SW480 (cell line): ENCODE measurements at regions not wholly inside any gene's neighbourhood (a gene's known extent, or its start where the extent isn't known, plus 50 kb on each side); places are given as distances from the start of the nearest gene placed in this dataset.
A peak's percentile ranks its signal among the peaks of the same experiment; 100 is the strongest.

Experiments used
- DNase-seq: peaks from one replicate; pipeline ENCODE4 v3.0.0-alpha.2; 2016; ENCODE audit warnings: low spot score

DNA sequence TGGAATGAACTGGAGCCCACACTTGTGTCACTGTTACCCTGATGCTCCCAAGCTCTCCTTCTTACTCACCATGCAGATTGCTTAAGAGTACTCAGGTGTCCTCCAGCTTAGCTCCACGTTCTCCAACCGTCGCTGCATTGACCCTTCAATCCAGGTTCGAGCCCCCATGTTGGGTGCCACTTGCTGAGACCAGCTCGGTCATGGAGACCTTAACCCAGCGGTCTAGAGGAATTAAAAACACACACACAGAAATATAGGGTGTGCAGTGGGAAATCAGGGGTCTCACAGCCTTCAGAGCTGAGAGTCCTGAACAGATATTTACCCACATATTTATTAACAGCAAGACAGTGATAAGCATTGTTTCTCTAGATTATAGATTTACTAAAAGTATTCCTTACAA is 229.1 kb upstream of the APCDD1 start:
- DNase-seq: no peak

DNA sequence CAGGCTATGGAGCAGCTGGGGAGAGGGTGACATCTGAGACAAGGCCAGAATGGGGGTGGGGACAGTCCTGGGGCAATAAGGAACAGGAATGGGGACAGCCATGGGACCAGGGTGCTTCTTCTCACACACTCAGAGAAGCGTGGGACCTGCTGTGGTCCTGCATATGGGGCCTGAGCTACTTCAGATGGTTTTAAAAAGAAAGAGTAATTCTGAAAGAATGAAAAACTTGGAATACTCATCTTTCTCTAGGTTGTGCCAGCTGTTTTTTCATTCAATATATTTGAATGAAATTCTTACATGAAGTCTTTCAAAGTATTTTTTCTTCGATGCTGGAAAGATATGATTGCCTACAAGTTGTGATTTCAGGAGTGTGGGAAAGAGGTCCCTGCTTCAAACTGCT is 227.5 kb upstream of the APCDD1 start:
- no peak for DNase-seq

DNA sequence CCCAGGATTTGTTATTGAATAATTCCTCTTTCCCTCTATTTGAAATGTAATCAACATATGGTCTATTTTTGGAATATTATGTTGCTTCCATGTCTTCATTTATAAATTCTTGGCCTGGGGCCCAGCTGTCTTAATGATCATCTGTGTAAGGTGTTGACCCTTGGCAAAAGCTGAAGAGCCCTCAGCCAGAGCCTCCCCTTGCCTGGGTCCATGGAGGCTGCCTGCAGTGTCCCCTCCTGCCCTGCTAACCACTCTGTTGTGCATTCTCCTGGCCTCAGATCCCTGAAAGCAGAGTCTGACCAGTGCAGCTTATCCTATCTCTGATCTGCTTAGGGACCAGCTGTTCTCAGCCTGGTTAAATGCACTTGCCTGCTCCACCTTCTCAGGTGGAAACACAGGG is 226.1 kb upstream of the APCDD1 start:
- no peak for DNase-seq

DNA sequence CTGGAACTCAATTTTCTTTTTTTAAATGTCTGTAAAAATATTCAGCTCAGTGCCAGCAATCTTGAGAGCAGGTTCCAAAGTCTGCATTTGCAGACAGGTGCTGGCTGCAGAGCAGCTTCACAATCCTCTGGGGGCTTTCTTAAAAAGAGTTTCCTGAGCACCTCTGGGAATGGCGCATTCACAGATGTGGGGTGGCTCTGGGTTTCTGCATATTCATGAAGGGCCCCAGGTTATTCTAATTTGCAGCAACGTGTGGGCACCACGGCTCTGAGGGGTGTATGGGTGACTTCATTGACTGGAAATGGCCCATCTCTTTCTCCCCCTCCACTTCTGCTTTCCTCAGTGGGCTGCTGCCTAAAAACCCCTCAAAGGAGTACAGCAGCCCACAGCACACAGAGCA is 225.0 kb upstream of the APCDD1 start:
- no peak for DNase-seq

DNA sequence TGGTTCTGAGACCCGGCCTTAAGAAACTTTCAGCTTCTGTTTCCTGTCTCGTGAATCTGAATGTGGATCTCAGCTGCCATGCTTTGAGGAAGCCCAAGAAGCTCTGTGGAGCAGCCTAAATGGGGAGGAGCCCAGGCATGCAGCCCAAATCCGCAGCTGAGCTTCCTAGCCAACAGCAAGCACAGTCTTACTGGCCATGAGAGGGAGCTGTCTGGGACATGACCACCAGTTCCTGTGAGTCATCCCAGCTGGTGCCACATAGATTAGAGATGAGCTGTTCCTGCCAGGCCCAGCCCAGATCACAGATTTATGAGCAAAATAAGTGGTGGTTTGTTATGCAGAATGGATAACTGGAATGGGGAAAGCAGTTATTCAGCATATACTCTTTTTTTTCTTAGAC is 224.4 kb upstream of the APCDD1 start:
- DNase-seq: peak; percentile 85

DNA sequence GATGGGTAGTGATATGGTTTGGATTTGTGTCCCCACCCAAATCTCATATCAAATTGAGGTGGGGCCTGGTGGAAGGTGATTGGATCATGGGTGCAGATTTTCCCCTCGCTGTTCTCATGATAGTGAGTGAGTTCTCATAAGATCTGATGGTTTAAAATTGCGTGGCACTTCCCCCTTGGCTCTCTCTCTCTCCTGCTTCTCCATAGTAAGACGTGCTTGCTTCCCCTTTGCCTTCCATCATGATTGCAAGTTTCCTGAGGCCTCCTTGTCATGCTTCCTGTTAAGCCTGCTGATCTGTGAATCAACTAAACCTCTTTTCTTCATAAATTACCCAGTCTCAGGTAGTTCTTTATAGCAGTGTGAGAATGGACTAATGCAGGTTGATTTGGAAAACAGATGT is 223.2 kb upstream of the APCDD1 start:
- DNase-seq: no peak

DNA sequence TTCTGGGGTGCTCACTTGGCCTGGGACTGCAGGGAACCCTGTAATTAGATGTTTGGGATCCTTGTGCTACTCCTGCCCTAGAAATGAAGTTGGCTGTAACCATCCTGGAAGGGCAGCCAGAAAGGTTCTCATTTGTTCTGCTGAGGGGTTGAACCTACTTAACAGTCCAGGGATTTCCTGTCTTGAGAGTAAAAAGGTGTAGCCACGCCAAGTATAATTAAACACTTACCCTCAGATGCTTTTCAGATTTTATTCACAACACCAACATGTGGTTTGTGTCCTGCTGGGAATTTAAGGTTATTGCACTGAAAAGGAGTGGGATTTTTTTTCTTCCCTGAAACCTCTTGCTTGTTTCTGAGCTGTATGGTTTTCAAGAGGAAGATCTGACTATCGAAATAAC is 222.4 kb upstream of the APCDD1 start:
- no peak for DNase-seq

DNA sequence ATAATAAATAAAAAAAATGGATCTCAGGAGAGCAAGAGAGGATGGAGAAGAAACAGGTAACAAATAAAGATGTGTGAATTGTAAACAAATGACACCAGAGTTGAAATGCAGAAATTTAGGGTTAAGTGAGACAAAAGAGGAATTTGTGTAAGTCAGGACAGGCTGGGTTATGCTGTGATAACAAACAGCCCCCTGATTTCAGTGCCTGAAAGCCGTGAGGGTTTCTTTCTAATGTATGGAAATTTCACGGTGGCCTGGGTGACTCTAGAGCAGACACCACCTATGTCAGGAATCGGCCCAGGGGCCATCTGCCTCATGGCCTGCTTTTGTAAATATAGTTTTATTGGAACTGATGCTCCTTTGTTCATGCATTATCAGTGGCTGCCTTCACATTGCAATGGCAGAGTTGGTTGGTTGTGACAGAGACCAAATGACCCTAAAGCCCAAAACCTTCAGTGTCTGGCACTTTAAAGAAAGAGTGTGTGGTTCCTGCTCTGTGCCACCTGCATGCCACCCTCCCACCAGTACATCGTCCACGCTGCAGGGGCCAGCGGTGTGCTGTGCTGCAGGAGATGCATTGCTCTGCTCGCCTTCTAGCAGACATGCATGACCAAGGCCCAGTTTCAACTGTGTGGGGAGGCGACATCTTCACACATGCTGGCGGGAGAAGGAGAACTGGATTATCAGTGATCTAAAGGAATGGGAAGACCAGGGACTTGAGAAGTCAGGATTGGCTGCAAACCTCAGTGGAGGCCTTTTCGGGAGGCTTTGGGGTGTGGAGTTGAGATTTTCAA is 221.2 kb upstream of the APCDD1 start:
- no peak for DNase-seq

DNA sequence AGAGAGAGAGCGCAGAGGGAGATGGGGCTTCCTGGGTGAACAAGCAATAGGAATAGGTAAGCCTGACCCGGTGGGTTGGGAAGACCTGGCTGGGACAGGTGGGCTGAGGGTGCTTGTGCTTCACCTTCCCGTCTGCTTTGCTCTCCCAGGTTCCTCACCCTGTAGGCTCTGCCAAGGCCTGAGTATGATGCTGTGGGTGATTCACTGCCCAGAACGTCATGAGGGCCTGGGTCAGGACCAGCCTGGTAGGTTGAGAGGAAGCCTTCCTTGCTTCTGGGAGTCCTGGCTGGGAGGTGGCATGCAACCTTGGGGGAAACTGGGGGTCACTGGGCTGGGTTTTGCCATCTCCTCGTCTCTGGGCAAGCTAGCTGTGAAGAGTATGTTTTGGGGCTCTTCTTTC is 220.2 kb upstream of the APCDD1 start:
- DNase-seq: no peak

DNA sequence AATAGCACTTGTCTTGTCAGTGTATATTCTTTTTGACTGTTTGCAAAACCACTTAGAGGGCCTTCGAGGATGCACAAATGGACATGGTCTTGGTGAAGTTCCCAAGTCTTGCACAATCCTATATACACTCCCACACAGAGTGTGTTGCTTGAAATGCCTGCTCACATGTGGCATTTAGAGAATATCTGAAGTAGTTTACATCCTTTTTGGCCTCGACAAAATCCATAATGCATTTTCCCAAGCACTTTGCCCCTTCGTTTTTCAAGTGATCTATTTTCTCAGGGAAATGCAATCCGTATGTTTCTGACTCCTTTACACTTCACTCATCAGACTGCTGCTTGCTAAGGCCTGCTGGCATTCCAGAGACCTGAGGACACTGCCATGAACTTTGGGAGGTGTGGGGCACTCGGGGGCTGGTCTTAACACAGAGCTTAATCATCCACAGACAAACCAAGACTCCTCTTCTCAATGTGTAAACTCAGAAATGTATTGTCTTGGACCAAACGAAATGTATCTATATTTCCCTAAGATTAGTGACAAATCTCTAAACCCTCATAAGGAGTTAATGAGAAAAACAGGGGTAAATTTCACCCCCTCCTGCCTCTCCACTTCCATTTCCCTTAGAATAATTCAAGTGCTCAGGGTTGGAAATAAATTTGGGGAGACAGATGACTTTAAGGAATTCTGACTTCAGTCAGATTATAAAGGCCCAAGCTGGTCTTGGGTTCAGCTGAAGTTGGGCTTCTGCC is 219.3 kb upstream of the APCDD1 start:
- no peak for DNase-seq

DNA sequence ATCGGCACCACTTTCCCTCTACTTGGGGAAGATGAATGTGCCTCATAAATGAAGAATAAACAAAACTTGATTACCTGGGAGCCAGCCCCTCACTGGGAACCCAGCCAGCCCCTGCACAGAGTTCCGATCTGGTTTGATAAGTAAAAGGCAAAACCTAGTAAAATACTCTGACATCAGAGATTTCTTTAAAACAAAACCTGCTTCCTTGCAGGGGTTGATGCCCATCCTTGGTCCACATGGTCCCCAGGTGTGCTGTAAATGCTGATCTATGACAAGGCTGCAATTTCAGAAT is 218.8 kb upstream of the APCDD1 start:
- DNase-seq: no peak

DNA sequence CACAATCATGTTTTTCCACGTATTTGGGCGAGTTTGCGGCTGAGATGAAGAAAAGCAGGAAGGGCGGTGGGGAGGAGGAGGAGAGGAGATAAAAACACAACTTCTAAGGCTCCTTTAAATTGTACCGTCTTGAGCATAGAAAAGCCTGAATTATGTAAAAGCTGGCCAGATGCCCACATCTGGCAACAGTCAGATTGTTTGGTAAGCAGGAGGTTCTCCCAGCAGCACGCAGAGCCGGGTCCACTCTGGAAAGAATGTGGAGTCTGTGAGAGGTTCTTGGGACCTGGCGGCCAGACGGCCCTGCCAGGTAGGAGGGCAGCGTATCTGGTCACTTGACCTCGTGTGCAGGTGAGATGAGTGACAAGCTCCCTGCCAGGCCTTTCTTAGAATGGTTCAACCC is 215.3 kb upstream of the APCDD1 start:
- DNase-seq: no peak

DNA sequence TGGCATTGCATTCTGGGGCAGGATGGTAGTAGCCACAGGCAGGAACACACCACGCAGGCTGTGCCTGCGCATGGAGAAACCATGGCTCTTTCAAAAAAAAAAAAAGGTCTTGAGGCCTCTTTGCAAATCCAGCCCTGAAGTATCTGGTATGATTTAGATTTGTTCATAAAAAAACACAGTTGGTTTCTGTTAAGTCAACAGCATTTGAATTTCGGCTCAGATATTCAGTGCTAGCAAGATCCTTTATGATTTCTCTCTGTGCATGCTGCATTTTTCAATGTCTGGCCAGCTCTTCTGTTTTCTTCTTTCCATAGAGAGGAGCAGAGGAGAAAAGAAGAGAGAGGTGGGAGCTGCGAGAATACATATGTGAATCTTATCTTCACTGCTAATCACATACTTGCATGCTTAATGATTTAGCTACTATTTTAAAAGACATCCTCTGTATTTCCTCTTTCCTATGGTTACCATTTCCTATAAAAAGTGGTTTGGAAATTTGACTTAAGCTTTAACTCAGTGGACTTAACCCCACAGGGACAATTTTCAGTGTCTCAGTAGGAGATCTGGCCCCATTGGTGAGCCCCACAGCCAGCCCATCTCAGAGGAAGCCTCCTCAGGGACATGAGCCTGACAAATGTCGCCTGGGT is 214.3 kb upstream of the APCDD1 start:
- no peak for DNase-seq

DNA sequence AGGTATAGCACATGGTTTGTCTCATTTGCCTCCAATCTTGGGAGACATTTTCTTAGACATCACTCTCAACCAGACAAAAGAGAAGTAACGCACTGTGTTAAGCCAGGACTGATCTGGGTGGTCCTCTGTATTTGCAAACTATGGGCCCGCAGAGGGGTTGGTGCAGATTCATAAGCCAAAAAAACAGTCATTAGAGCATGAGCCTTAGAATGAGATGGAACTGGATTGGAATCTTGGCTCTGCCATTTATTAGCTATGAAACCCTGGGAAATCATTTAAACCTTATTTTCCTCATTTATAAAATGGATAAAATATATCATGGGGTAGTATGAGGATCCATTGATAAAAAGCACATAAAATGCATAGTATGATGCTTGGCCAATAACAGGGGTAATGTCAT is 213.5 kb upstream of the APCDD1 start:
- no peak for DNase-seq

DNA sequence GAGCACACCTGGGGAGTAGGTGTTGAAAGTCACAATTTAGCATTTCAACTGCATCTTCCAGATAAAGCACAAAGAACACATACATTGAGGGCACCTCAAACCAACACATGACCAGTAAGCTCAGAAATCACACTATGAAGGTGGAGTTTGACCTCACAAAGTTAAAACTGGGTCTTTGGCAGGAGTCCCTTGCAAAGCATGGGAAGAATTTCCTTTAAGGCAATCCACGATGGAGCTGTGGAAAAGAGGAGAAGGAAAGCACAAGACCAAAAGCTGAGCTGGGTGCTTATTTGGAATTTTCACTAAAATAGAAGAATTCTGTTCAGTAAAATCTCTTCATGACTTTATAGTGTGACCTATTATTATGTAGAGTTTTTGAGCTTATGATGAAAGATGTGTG is 212.9 kb upstream of the APCDD1 start:
- no peak for DNase-seq

DNA sequence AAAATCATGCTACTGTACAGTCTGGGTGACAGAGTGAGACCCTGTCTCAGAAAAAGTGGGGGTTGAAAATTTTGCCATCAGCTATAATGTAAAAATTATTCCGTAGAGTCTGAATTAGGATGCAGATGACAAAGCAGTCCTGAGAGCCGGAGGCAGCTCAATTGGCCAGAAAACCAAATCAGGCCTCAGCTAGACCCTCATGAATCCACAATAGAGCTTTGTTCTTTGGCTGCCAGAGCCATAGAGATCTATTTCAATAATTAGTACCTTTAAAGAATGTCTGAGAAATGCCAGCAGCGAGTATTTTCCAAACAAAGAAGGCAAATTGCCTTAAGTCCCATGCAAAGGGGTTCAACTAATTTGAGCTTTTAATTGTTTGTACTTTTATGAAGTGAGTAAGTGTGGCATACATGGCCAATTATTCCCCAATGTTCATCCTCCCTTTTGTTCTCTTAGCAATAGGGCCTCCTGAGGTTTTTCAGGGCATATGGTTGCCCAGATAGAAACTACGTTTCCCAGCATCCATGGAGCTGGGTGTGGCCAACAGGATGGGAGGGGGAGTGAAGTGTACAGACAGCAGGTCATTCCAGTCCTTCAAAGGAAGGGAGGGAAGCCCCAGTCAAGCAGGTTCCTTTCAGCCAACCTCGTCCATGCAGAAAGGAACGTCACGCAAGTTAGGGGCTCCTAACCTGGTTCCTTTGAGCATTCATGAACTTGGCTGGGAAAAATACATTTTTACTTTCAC is 211.3 kb upstream of the APCDD1 start:
- no peak for DNase-seq

DNA sequence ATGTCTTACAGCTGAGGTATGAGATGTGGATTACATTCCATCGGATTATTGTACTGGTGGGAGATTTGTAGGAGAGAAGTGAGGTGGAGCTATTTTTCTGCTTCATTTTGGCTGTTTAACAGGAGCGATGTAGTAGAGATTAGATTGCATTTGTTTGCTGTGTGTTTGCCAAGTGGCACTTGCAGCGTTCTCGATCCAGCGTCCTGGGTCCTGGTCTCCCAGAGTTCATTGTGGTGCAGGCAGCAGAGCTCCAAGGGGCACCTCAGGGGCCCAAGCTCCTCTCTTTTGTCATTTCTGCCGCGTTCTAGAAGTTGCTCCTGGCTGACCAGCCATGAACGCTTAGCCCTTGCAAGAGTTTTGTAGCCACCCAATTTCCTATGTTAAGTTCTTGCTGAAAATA is 210.1 kb upstream of the APCDD1 start:
- DNase-seq: no peak

DNA sequence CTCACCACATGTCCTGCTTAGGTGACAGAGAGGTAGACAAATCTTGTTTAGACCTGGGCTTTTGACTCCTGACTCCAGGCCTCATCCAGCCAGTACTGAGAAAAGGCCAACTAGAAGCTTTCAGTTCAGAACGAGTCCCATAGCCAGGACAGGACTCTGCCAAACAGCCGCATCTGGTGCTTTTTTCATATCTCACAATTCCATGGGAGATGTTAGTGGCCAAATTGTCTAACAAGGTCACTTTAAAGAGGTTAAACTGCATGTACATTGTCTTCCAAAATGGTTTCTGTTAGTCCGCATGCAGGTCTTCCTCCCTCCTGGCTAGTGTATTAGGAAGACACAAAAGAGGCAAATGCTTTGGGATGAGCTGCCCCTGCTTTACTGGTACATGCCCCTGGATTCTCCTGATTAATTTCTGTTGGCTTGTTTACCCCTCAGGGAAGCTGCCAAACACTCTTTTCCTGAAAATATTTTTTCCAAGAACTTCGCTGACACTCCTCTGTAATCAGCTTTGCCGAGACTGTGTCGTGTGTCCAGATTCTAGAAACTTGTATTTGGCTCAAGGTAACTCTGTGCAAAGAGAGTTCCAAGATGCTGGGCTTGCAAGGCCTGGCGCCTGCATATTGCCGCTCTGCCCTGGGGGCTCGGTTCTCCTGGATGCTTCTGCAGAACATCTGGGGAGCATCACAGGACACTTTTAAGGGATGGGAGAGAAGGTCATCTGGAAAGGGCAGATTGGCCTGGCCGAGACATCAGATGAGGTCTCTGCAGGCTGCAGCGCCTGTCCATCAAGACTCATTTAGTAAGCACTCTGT is 209.2 kb upstream of the APCDD1 start:
- no peak for DNase-seq

DNA sequence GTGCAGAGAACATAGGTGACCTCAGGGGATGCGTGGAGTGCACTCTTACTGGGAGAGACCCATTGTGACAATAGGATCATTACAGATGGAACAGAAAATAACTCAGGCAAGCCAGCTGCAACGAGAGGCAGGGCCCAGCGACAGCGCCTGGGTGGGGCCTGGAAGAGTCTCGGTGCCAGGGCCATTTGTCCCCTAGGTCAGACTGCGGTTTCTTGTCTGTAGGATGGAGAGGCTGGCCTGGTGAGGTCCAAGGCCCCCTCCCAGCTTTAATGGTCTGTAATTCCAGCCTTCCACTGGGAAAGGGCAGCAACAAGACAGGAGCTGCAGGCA is 208.6 kb upstream of the APCDD1 start:
- DNase-seq: no peak

DNA sequence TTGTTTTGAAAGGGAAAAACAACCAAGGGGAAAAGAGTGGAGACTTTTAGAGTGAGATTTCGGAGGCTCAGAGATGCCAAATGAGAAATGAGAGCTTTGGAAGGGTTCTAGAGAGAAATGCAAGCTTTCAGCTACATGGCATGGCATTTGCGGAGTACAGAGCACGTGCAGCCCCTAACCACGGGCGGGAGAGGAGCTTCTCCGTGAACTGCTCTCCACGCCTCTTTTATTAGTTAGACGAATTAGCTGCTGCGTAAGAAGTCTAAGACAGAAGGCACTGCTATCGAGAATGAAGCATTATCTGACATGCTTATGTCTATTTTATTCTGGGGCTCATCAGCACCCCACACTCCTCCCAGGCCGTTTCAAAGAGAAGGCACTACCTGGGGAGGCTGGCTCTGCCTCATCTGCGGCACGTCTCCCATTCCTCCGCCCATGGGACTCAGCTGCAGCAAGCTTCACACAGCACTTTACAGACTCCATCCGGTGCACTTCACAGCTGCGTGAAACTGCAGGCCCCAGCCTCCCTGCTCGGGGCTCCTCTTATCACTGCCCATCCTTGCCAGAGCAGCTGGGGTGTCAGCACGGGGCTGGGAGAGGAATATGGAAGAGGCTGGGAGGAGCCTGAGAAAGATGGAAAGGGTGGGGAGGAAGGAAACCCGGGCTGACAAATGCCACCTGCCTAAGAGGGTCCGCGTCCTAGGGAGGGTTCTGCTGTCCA is 207.3 kb upstream of the APCDD1 start:
- no peak for DNase-seq

DNA sequence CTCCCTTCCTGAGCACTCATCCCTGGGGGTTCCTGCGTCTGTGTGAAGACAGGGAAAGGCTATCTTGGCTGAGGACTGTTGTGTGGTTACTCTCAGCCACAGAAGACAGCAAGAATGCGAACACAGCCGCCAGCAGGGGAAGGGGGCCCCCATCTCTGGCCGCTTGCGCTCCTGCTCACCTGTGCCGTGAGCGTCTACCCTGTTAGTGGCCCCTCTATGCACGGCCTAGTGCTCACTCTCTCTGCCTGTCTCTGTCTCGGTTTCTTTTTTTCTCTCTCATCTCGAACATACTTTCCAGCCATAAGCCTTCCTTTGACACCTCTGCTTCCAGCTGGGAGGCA is 206.7 kb upstream of the APCDD1 start:
- DNase-seq: no peak

DNA sequence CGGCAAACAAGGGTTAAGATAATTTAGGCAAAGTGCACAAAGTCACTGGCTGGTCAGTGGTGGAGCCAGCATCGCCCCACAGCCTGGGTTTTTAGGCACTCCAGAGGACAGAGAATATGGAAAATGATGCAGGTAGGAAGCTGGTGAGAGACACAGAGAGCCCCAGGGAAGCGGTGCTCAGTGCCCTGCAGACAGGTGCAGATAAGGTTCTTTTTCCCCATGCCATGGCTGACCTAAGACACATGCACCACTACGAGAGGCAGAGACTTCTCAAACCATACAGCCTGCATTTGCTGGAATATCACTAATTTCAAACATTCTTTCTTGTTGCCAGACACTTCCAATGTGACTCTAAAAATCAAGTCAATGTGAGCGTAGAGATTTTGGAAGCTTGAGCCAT is 205.7 kb upstream of the APCDD1 start:
- no peak for DNase-seq
